Karpas-422 (cell line): ENCODE measurements at regions not wholly inside any gene's neighbourhood (a gene's known extent, or its start where the extent isn't known, plus 50 kb on each side); places are given as distances from the start of the nearest gene placed in this dataset.
"Not testable (repeated sequence)": the region's sequence is repeated elsewhere in the genome, so short reads cannot be mapped to it uniquely, and the experiment has no call there.

Experiments used
- DNase-seq: peaks from one replicate; pipeline ENCODE4 v3.0.0-alpha.2; 2015
- H2AFZ ChIP-seq: fragments of 200-600 bp; sonication (generic); 2 replicates; pipeline ENCODE4 v1.6.1; 2014; ENCODE audit warnings: antibody characterized with exemption, low read length, mixed read lengths
- H3K27ac ChIP-seq: fragments of 200-600 bp; sonication (generic); 2 replicates; pipeline ENCODE4 v1.5.1; 2014; ENCODE audit warnings: mild to moderate bottlenecking, low read length, moderate library complexity
- H3K27me3 ChIP-seq: fragments of 200-600 bp; sonication (generic); 2 replicates; pipeline ENCODE4 v1.6.1; 2014; ENCODE audit warnings: low read length, mixed read lengths
- H3K36me3 ChIP-seq: fragments of 200-600 bp; sonication (generic); 2 replicates; pipeline ENCODE4 v1.6.1; 2014; ENCODE audit warnings: low read length, mixed read lengths; ENCODE audit not compliant: insufficient read depth
- H3K4me1 ChIP-seq: fragments of 200-600 bp; sonication (generic); 2 replicates; pipeline ENCODE4 v1.6.1; 2014; ENCODE audit warnings: mild to moderate bottlenecking, low read length, mixed read lengths
- H3K4me2 ChIP-seq: fragments of 200-600 bp; sonication (generic); 2 replicates; pipeline ENCODE4 v1.6.1; 2014; ENCODE audit warnings: low read length, low read depth, mild to moderate bottlenecking; ENCODE audit not compliant: poor library complexity, severe bottlenecking
- H3K4me3 ChIP-seq: fragments of 200-600 bp; sonication (generic); 2 replicates; pipeline ENCODE4 v1.5.1; 2014; ENCODE audit warnings: mild to moderate bottlenecking, antibody characterized with exemption, low read length, mixed read lengths
- H3K79me2 ChIP-seq: fragments of 200-600 bp; sonication (generic); 2 replicates; pipeline ENCODE4 v1.6.1; 2014; ENCODE audit warnings: mild to moderate bottlenecking, low read length, mixed read lengths
- H3K9ac ChIP-seq: fragments of 200-600 bp; sonication (generic); 2 replicates; pipeline ENCODE4 v1.6.0; 2014; ENCODE audit warnings: low read length
- H3K9me2 ChIP-seq: fragments of 200-600 bp; sonication (generic), shearing (Covaris generic); replicated peaks from 2 replicates; pipeline ENCODE4 v1.6.0; 2014; ENCODE audit warnings: mild to moderate bottlenecking, low read length, moderate library complexity; ENCODE audit not compliant: insufficient read depth
- H3K9me3 ChIP-seq: fragments of 300-700, 200-600 bp; sonication (generic); 2 replicates; pipeline ENCODE4 v1.6.1; 2014; ENCODE audit warnings: low read length, mixed read lengths
- H4K20me1 ChIP-seq: fragments of 200-600 bp; sonication (generic); 2 replicates; pipeline ENCODE4 v1.6.1; 2014; ENCODE audit warnings: mild to moderate bottlenecking, antibody characterized with exemption, low read length, low read depth; ENCODE audit not compliant: insufficient read depth

DNA sequence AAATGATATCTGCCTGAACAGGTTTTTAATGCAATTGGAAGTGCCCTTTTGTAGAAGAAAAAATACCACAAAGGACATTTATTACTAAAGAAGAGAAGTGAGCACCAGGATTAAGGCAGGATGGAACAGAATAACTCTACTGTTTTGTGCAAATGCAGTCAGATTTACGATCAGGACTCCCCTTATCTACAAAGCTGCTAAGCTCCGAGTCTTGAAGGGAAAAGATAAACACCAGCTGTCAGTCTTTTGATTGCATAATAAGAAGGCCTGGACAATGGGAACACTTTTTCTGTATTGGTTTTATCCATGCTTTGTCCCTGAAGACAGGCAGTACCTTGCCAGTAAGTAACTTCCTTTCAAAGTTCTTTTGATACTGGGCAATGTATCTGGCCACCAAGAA lies 797.9 kb upstream of the SLC35B3 start:
- no peak overlapping the region for H3K9ac ChIP-seq
- no peaks in the 10 kb centered on the region for H3K9me2 ChIP-seq
- H3K79me2 ChIP-seq, result no peaks in the 10 kb centered on the region
- DNase-seq, result no peak
- no peaks in the 10 kb centered on the region for H4K20me1 ChIP-seq
- no peaks in the 10 kb centered on the region for H3K36me3 ChIP-seq
- H3K4me3 ChIP-seq, result no peak overlapping the region
- H3K4me1 ChIP-seq, result no peaks in the 10 kb centered on the region
- H3K27me3 ChIP-seq, result no peaks in the 10 kb centered on the region
- H3K27ac ChIP-seq, result no peak overlapping the region
- H3K4me2 ChIP-seq, result no peak overlapping the region
- no peak overlapping the region for H2AFZ ChIP-seq
- no peaks in the 10 kb centered on the region for H3K9me3 ChIP-seq

- H3K36me3 ChIP-seq, result no peaks in the 10 kb centered on the region
- no peaks in the 10 kb centered on the region for H3K9me3 ChIP-seq
- no peak overlapping the region for H3K4me3 ChIP-seq
- no peaks in the 10 kb centered on the region for H4K20me1 ChIP-seq
- no peak overlapping the region for H3K4me2 ChIP-seq
- no peak overlapping the region for H3K9ac ChIP-seq
- no peak for DNase-seq
- H3K4me1 ChIP-seq, result no peaks in the 10 kb centered on the region
- H3K9me2 ChIP-seq, result no peaks in the 10 kb centered on the region
- no peak overlapping the region for H2AFZ ChIP-seq
- no peaks in the 10 kb centered on the region for H3K27me3 ChIP-seq
- H3K27ac ChIP-seq, result no peak overlapping the region
- no peaks in the 10 kb centered on the region for H3K79me2 ChIP-seq
These were observed 790.1 kb upstream of the SLC35B3 start for GRCh38 chr6:9225441-9225871.

- Histone ChIP-seq H3K79me2 (no peaks in the 10 kb centered on the region), H3K9me3 (no peaks in the 10 kb centered on the region), H3K27me3 (no peaks in the 10 kb centered on the region), H3K4me2 (no peak overlapping the region), H3K4me1 (no peaks in the 10 kb centered on the region), H3K4me3 (no peak overlapping the region), H2AFZ (no peak overlapping the region), H3K27ac (no peak overlapping the region), H4K20me1 (no peaks in the 10 kb centered on the region), H3K9me2 (no peaks in the 10 kb centered on the region), H3K36me3 (no peaks in the 10 kb centered on the region), H3K9ac (no peak overlapping the region)
- no peak for DNase-seq
These were observed 789.2 kb upstream of the SLC35B3 start for GRCh38 chr6:9224539-9224938.

DNA sequence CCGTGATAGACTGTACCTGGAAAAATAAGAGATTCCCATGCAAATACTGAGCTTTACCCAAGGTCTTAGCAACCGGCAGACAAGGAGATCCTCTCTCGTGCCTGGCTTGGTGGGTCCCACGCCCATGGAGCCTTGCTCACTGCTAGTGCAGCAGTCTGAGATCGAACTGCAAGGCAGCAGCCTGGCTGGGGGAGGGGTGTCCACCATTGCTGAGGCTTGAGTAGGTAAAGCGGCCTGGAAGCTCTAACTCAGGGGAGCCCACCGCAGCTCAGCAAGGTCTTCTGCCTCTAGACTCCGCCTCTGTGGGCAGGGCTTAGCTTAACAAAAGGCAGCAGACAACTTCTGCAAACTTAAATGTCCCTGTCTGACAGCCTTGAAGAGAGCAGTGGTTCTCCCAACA lies 778.4 kb upstream of the SLC35B3 start:
- H3K36me3 ChIP-seq, H3K4me1 ChIP-seq, H3K4me3 ChIP-seq, DNase-seq, H3K9ac ChIP-seq, H2AFZ ChIP-seq, H3K4me2 ChIP-seq, H4K20me1 ChIP-seq, H3K27me3 ChIP-seq, H3K9me3 ChIP-seq, H3K27ac ChIP-seq, H3K79me2 ChIP-seq, H3K9me2 ChIP-seq: not testable (repeated sequence)

- Histone ChIP-seq H3K36me3 (no peaks in the 10 kb centered on the region), H3K27ac (no peak overlapping the region), H3K27me3 (no peaks in the 10 kb centered on the region), H3K4me1 (no peaks in the 10 kb centered on the region), H3K9me2 (no peaks in the 10 kb centered on the region), H2AFZ (no peak overlapping the region), H4K20me1 (no peaks in the 10 kb centered on the region), H3K9ac (no peak overlapping the region), H3K4me3 (no peak overlapping the region), H3K4me2 (no peak overlapping the region), H3K79me2 (no peaks in the 10 kb centered on the region), H3K9me3 (no peaks in the 10 kb centered on the region)
- DNase-seq, result no peak
These were observed 773.6 kb upstream of the SLC35B3 start for GRCh38 chr6:9208966-9209365.

DNA sequence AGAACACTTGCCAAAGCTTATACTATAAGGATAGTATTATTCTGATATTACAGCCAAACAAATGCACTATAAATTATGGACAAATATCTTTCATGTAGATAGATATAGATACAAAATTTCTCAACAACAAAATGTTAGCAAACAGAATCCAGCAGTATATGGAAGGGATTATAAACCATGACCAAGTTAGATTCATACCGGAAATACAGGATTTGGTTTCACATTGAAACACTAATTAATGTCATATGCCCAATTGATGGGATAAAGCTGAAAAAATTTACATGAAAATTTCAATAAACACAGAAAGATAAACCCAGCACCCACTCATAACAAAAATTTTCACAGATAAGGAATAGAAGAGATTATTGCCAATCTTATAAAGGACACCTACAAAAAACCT lies 770.3 kb upstream of the SLC35B3 start:
- Histone ChIP-seq H4K20me1 (no peaks in the 10 kb centered on the region), H3K27me3 (no peaks in the 10 kb centered on the region), H3K9me3 (no peaks in the 10 kb centered on the region), H3K4me3 (no peak overlapping the region), H3K36me3 (no peaks in the 10 kb centered on the region), H3K27ac (no peak overlapping the region), H3K4me1 (no peaks in the 10 kb centered on the region), H3K4me2 (no peak overlapping the region), H3K9me2 (no peaks in the 10 kb centered on the region), H3K79me2 (no peaks in the 10 kb centered on the region), H2AFZ (no peak overlapping the region), H3K9ac (no peak overlapping the region)
- no peak for DNase-seq

DNA sequence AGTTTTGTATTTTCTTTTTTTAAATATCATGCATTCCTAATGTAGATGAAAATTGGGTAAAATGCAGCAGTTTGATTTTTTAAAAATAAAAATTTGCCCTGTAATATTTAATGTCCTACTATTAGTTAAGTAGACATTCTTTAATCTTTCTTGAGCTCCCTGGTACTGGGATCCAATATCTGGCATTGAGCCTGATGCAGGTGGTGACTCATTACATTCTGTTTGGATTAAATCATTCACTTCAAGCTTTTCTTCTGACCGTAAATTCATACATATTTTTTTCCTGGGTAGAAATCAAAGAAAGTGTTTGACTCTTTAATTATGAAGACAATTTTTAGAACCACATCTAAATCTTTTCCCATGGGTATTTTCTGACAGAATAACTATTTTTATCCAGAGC lies 768.8 kb upstream of the SLC35B3 start:
- Histone ChIP-seq H3K9me3 (0 out of 2 replicates have a peak, but pooled peaks cover 3% of the 10 kb centered on the region), H3K9ac (no peak overlapping the region), H4K20me1 (no peaks in the 10 kb centered on the region), H3K4me2 (no peak overlapping the region), H3K9me2 (no peaks in the 10 kb centered on the region), H3K79me2 (no peaks in the 10 kb centered on the region), H3K27ac (no peak overlapping the region), H3K36me3 (no peaks in the 10 kb centered on the region), H3K4me1 (no peaks in the 10 kb centered on the region), H2AFZ (no peak overlapping the region), H3K4me3 (no peak overlapping the region), H3K27me3 (no peaks in the 10 kb centered on the region)
- no peak for DNase-seq

DNA sequence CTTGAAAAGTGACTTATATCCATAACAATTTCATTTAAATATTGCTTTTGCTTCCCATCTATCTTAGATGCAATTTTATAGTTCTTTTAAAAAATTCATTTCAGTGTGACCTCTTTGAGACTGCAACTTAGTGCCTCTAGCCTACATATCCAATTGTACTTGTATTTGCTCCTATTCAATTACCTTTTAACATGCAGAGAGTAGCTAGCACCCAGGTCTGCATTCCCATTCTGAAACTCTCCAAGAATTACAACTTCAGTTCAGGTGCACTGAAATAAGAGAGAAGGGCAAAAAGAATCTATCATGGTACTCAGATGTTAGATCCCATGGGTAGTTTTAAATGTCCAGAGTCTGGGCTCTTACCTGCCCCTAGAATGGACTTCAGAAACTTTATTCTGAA lies 765.4 kb upstream of the SLC35B3 start:
- Histone ChIP-seq H3K27me3 (no peaks in the 10 kb centered on the region), H4K20me1 (no peaks in the 10 kb centered on the region), H3K27ac (no peak overlapping the region), H3K79me2 (no peaks in the 10 kb centered on the region), H3K4me3 (no peak overlapping the region), H3K9ac (no peak overlapping the region), H2AFZ (no peak overlapping the region), H3K9me2 (no peaks in the 10 kb centered on the region), H3K36me3 (no peaks in the 10 kb centered on the region), H3K4me2 (no peak overlapping the region), H3K4me1 (no peaks in the 10 kb centered on the region), H3K9me3 (0 out of 2 replicates have a peak, but pooled peaks cover 3% of the 10 kb centered on the region)
- no peak for DNase-seq

DNA sequence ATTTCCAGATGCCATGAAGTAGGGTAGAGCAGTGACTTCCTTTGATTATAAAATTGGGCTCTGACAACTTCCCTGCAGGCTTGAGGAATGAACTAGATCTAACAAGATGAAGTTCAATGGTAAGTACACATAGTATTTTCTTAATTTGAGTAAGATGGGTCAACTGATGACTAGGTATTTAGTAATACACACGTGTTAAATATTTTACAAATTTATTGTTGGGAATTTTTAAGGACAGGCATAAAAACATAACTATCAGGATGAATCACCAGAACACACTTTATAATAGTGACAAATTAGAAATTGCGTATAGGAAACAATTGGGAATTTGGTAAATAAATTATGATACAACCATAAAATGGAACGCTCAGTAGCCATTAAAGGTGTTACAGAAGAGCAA lies 762.4 kb upstream of the SLC35B3 start:
- H2AFZ ChIP-seq, result no peak overlapping the region
- no peaks in the 10 kb centered on the region for H4K20me1 ChIP-seq
- H3K9ac ChIP-seq, result no peak overlapping the region
- no peak overlapping the region for H3K4me2 ChIP-seq
- no peaks in the 10 kb centered on the region for H3K27me3 ChIP-seq
- no peaks in the 10 kb centered on the region for H3K79me2 ChIP-seq
- H3K9me2 ChIP-seq, result no peaks in the 10 kb centered on the region
- no peak overlapping the region for H3K4me3 ChIP-seq
- H3K36me3 ChIP-seq, result no peaks in the 10 kb centered on the region
- DNase-seq, result no peak
- peaks cover 3% of the 10 kb centered on the region; the same call in 1 of the 2 replicates for H3K9me3 ChIP-seq
- no peak overlapping the region for H3K27ac ChIP-seq
- no peaks in the 10 kb centered on the region for H3K4me1 ChIP-seq
